ENCODE measurements at regions not wholly inside any gene's neighbourhood (a gene's known extent, or its start where the extent isn't known, plus 50 kb on each side); places are given as distances from the start of the nearest gene placed in this dataset.

- H3K9me3 Mint-ChIP-seq: peaks cover 3 to 5% of the 10 kb centered on the region in 2 donors
- no peaks in the 10 kb centered on the region for H3K4me1 Mint-ChIP-seq (ENCODE audit: low read depth)
- H3K27me3 Mint-ChIP-seq (ENCODE audit: low read depth): no peaks in the 10 kb centered on the region
Observed at GRCh38 chr5:2569774-2570542, 181.5 kb downstream of the IRX2 start.

GRCh38 chr5:2569176-2569575 is 182.3 kb downstream of the IRX2 start:
- H3K27ac Mint-ChIP-seq: no peak overlapping the region

More at GRCh38 chr5:2569774-2570542, 181.5 kb downstream of the IRX2 start:
- Mint-ChIP-seq H3K4me3 (no peak overlapping the region), H3K27ac (no peak overlapping the region), H3K36me3 (ENCODE audit: insufficient read depth in 2 of 2) (no peaks in the 10 kb centered on the region)
- no peak for DNase-seq
- no peak for ATAC-seq (replicated peaks in 1 of 2)

GRCh38 chr5:2566284-2566683 is 185.2 kb downstream of the IRX2 start:
- Mint-ChIP-seq H3K4me3 (no peak overlapping the region), H3K4me1 (ENCODE audit: low read depth) (no peaks in the 10 kb centered on the region), H3K27ac (no peak overlapping the region), H3K9me3 (peaks cover 5% of the 10 kb centered on the region in 2 donors), H3K36me3 (ENCODE audit: insufficient read depth in 2 of 2) (peaks cover 0 to 2% of the 10 kb centered on the region in 2 donors), H3K27me3 (ENCODE audit: low read depth) (no peaks in the 10 kb centered on the region)
- DNase-seq (no peak), ATAC-seq (replicated peaks in 1 of 2) (no peak)

More at GRCh38 chr5:2569176-2569575, 182.3 kb downstream of the IRX2 start:
- DNase-seq: no peak
- Mint-ChIP-seq H3K4me3 (no peak overlapping the region), H3K36me3 (ENCODE audit: insufficient read depth in 2 of 2) (no peaks in the 10 kb centered on the region), H3K4me1 (ENCODE audit: low read depth) (no peaks in the 10 kb centered on the region), H3K27me3 (ENCODE audit: low read depth) (no peaks in the 10 kb centered on the region), H3K9me3 (peaks cover 3 to 5% of the 10 kb centered on the region in 2 donors)
- no peak for ATAC-seq (replicated peaks in 1 of 2)

GRCh38 chr5:2565147-2565546 is 186.3 kb downstream of the IRX2 start:
- Mint-ChIP-seq H3K27me3 (ENCODE audit: low read depth) (no peaks in the 10 kb centered on the region), H3K4me1 (ENCODE audit: low read depth) (no peaks in the 10 kb centered on the region), H3K27ac (no peak overlapping the region), H3K4me3 (no peak overlapping the region), H3K9me3 (peaks cover 5 to 7% of the 10 kb centered on the region in 2 donors), H3K36me3 (ENCODE audit: insufficient read depth in 2 of 2) (peaks cover 0 to 2% of the 10 kb centered on the region in 2 donors)
- DNase-seq (no peak), ATAC-seq (replicated peaks in 1 of 2) (no peak)

- Mint-ChIP-seq H3K4me1 (ENCODE audit: low read depth) (no peaks in the 10 kb centered on the region), H3K4me3 (no peak overlapping the region)
Observed at GRCh38 chr5:2563046-2563445, 188.4 kb downstream of the IRX2 start.

GRCh38 chr5:2562036-2562435 is 189.4 kb downstream of the IRX2 start:
- Mint-ChIP-seq H3K9me3 (peaks cover 2 to 6% of the 10 kb centered on the region in 2 donors), H3K36me3 (ENCODE audit: insufficient read depth in 2 of 2) (peaks cover 0 to 2% of the 10 kb centered on the region in 2 donors), H3K4me1 (ENCODE audit: low read depth) (no peaks in the 10 kb centered on the region), H3K27me3 (ENCODE audit: low read depth) (no peaks in the 10 kb centered on the region), H3K27ac (no peak overlapping the region), H3K4me3 (no peak overlapping the region)
- ATAC-seq (replicated peaks in 1 of 2): no peak
- no peak for DNase-seq

More at GRCh38 chr5:2563046-2563445, 188.4 kb downstream of the IRX2 start:
- ATAC-seq (replicated peaks in 1 of 2) (no peak), DNase-seq (no peak)
- H3K27ac Mint-ChIP-seq: no peak overlapping the region
- peaks cover 5 to 7% of the 10 kb centered on the region in 2 donors for H3K9me3 Mint-ChIP-seq
- H3K36me3 Mint-ChIP-seq (ENCODE audit: insufficient read depth in 2 of 2): peaks cover 0 to 2% of the 10 kb centered on the region in 2 donors
- H3K27me3 Mint-ChIP-seq (ENCODE audit: low read depth): no peaks in the 10 kb centered on the region

GRCh38 chr5:2560435-2560834 is 191.0 kb downstream of the IRX2 start:
- DNase-seq (no peak), ATAC-seq (replicated peaks in 1 of 2) (no peak)
- peaks cover 0 to 2% of the 10 kb centered on the region in 2 donors for H3K36me3 Mint-ChIP-seq (ENCODE audit: insufficient read depth in 2 of 2)
- H3K4me3 Mint-ChIP-seq: no peak overlapping the region
- H3K27ac Mint-ChIP-seq: no peak overlapping the region
- no peaks in the 10 kb centered on the region for H3K4me1 Mint-ChIP-seq (ENCODE audit: low read depth)
- H3K27me3 Mint-ChIP-seq (ENCODE audit: low read depth): no peaks in the 10 kb centered on the region
- peaks cover 3 to 8% of the 10 kb centered on the region in 2 donors for H3K9me3 Mint-ChIP-seq

- Mint-ChIP-seq H3K4me3 (no peak overlapping the region), H3K4me1 (ENCODE audit: low read depth) (no peaks in the 10 kb centered on the region), H3K27ac (no peak overlapping the region)
Observed at GRCh38 chr5:2557435-2557834, 194.0 kb downstream of the IRX2 start.

GRCh38 chr5:2556375-2556966 is 195.0 kb downstream of the IRX2 start:
- Mint-ChIP-seq H3K27ac (no peak overlapping the region), H3K4me3 (no peak overlapping the region), H3K9me3 (peaks cover 14 to 17% of the 10 kb centered on the region in 2 donors), H3K36me3 (ENCODE audit: insufficient read depth in 2 of 2) (peaks cover 5 to 7% of the 10 kb centered on the region in 2 donors), H3K4me1 (ENCODE audit: low read depth) (no peaks in the 10 kb centered on the region), H3K27me3 (ENCODE audit: low read depth) (no peaks in the 10 kb centered on the region)
- DNase-seq: no peak
- no peak for ATAC-seq (replicated peaks in 1 of 2)

More at GRCh38 chr5:2557435-2557834, 194.0 kb downstream of the IRX2 start:
- peaks cover 5 to 7% of the 10 kb centered on the region in 2 donors for H3K36me3 Mint-ChIP-seq (ENCODE audit: insufficient read depth in 2 of 2)
- ATAC-seq (replicated peaks in 1 of 2) (no peak), DNase-seq (no peak)
- H3K9me3 Mint-ChIP-seq: peaks cover 14 to 17% of the 10 kb centered on the region in 2 donors
- H3K27me3 Mint-ChIP-seq (ENCODE audit: low read depth): no peaks in the 10 kb centered on the region

- DNase-seq (no peak), ATAC-seq (replicated peaks in 1 of 2) (no peak)
- no peak overlapping the region for H3K4me3 Mint-ChIP-seq
- no peak overlapping the region for H3K27ac Mint-ChIP-seq
- peaks cover 5 to 7% of the 10 kb centered on the region in 2 donors for H3K36me3 Mint-ChIP-seq (ENCODE audit: insufficient read depth in 2 of 2)
- no peaks in the 10 kb centered on the region for H3K4me1 Mint-ChIP-seq (ENCODE audit: low read depth)
- H3K27me3 Mint-ChIP-seq (ENCODE audit: low read depth): no peaks in the 10 kb centered on the region
- H3K9me3 Mint-ChIP-seq: peaks cover 14 to 15% of the 10 kb centered on the region in 2 donors
Observed at GRCh38 chr5:2553611-2554010, 197.9 kb downstream of the IRX2 start.

GRCh38 chr5:2550509-2550908 is 201.0 kb downstream of the IRX2 start:
- Mint-ChIP-seq H3K27me3 (ENCODE audit: low read depth) (no peaks in the 10 kb centered on the region), H3K4me1 (ENCODE audit: low read depth) (no peaks in the 10 kb centered on the region), H3K27ac (no peak overlapping the region), H3K9me3 (peaks cover 10 to 15% of the 10 kb centered on the region in 2 donors), H3K4me3 (no peak overlapping the region), H3K36me3 (ENCODE audit: insufficient read depth in 2 of 2) (peaks cover 5 to 7% of the 10 kb centered on the region in 2 donors)
- DNase-seq (no peak), ATAC-seq (replicated peaks in 1 of 2) (no peak)

GRCh38 chr5:2549900-2550299 is 201.6 kb downstream of the IRX2 start:
- Mint-ChIP-seq H3K36me3 (ENCODE audit: insufficient read depth in 2 of 2) (peaks cover 3 to 7% of the 10 kb centered on the region in 2 donors), H3K9me3 (peaks cover 8 to 12% of the 10 kb centered on the region in 2 donors), H3K4me3 (no peak overlapping the region), H3K27me3 (ENCODE audit: low read depth) (no peaks in the 10 kb centered on the region), H3K27ac (no peak overlapping the region), H3K4me1 (ENCODE audit: low read depth) (no peaks in the 10 kb centered on the region)
- no peak for DNase-seq
- ATAC-seq (replicated peaks in 1 of 2): no peak

- Mint-ChIP-seq H3K9me3 (peaks cover 5 to 9% of the 10 kb centered on the region in 2 donors), H3K4me3 (no peak overlapping the region), H3K27me3 (ENCODE audit: low read depth) (no peaks in the 10 kb centered on the region), H3K27ac (no peak overlapping the region), H3K4me1 (ENCODE audit: low read depth) (no peaks in the 10 kb centered on the region), H3K36me3 (ENCODE audit: insufficient read depth in 2 of 2) (peaks cover 3% of the 10 kb centered on the region in 2 donors)
- DNase-seq (no peak), ATAC-seq (replicated peaks in 1 of 2) (no peak)
Observed at GRCh38 chr5:2549354-2549753, 202.1 kb downstream of the IRX2 start.
